ENCODE measurements at regions not wholly inside any gene's neighbourhood (a gene's known extent, or its start where the extent isn't known, plus 50 kb on each side); places are given as distances from the start of the nearest gene placed in this dataset.

DNA sequence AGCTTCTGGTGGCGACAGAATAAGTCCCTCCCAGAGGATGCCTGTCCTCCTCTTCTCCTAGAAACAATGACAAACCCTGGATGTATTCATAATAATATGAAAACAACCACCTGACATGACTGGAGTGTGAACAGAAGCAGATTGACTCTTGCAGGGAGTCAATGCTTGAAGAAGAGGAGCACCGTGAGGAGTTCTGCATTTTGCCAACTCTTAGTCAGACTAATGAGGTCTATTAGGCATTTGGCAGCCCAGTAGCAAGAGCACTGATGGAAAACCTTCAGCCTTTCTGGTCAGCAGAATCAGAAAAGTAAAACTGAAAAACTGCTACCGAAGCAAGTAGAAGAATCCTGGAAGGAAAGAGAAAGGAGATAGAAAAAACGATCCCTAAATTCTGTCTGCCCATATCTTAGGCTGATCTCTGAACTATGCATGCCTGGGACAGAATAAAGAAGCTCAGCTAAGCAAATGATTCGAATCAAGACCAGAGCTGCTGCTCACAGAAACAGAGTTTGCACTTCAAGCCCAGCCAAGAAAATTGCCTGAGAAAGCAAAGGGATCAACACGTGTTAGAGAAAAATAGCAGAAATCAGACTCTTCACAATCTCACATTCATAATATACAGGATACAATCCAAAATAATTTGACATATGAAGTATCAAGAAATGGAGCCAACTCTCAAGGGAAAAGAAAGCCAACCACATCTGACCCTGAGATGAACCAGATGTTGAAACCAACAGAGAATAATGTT lies 69.5 kb upstream of the OSMR start:
- Mint-ChIP-seq H3K27ac (no peak overlapping the region), H3K27me3 (peaks cover 6% of the 10 kb centered on the region), H3K4me3 (no peak overlapping the region), H3K9me3 (ENCODE audit: insufficient read depth) (peaks cover 3% of the 10 kb centered on the region), H3K4me1 (no peaks in the 10 kb centered on the region)
- ChIA-PET CTCF (no interaction called here), POLR2A (no interaction called here)
- H3K79me2 ChIP-seq (ENCODE audit: control insufficient read depth, insufficient read depth, low read length), result no peaks in the 10 kb centered on the region
- H3K4me2 ChIP-seq (replicated peaks; ENCODE audit: low read depth, low read length, poor library complexity, severe bottlenecking), result no peak overlapping the region
- DNase-seq (no peak), ATAC-seq (ENCODE audit: low read depth) (no peak)
- no peak overlapping the region for H2AFZ ChIP-seq (ENCODE audit: insufficient read depth, low read depth, low read length, poor library complexity, severe bottlenecking)
- intact Hi-C loops (cut with micrococcal nuclease), result no loop called here
- 88% methylated on average over 4 of the region's 6 CpGs for WGBS (ENCODE audit: insufficient coverage)
- H3K9me3 ChIP-seq (ENCODE audit: control extremely low read depth in 1 of 3, control insufficient read depth in 2 of 3, insufficient read depth in 1 of 3, low read length in 2 of 3), result no peaks in the 10 kb centered on the region
- H3K27me3 ChIP-seq (replicated peaks in 1 of 4; ENCODE audit: control extremely low read depth in 1 of 4, control insufficient read depth in 3 of 4, insufficient read depth in 4 of 4, low read length in 3 of 4), result no peaks in the 10 kb centered on the region
- TF ChIP-seq, protein P1, sequence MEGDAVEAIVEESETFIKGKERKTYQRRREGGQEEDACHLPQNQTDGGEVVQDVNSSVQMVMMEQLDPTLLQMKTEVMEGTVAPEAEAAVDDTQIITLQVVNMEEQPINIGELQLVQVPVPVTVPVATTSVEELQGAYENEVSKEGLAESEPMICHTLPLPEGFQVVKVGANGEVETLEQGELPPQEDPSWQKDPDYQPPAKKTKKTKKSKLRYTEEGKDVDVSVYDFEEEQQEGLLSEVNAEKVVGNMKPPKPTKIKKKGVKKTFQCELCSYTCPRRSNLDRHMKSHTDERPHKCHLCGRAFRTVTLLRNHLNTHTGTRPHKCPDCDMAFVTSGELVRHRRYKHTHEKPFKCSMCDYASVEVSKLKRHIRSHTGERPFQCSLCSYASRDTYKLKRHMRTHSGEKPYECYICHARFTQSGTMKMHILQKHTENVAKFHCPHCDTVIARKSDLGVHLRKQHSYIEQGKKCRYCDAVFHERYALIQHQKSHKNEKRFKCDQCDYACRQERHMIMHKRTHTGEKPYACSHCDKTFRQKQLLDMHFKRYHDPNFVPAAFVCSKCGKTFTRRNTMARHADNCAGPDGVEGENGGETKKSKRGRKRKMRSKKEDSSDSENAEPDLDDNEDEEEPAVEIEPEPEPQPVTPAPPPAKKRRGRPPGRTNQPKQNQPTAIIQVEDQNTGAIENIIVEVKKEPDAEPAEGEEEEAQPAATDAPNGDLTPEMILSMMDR (IDR thresholded peaks at IDR 0.05), result no peak
- no peak for TF ChIP-seq EZH2 (IDR thresholded peaks at IDR 0.05; ENCODE audit: borderline replicate concordance, insufficient read depth, low read depth, low read length, poor library complexity, severe bottlenecking)
- no peak overlapping the region for H3K27ac ChIP-seq (ENCODE audit: low read length in 2 of 2)
- H3K9ac ChIP-seq (ENCODE audit: low read length), result no peak overlapping the region
- H3K36me3 ChIP-seq (replicated peaks in 1 of 2; ENCODE audit: control extremely low read depth in 1 of 2, control insufficient read depth in 1 of 2, extremely low read depth in 1 of 2, insufficient read depth in 2 of 2, low read length in 1 of 2), result no peaks in the 10 kb centered on the region
- H4K20me1 ChIP-seq (ENCODE audit: control insufficient read depth, insufficient read depth, low read length, poor library complexity, severe bottlenecking), result no peaks in the 10 kb centered on the region
- H3K4me3 ChIP-seq (ENCODE audit: control extremely low read depth in 1 of 5, extremely low read depth in 1 of 5, insufficient read depth in 1 of 5, low read depth in 2 of 5, low read length in 4 of 5), result no peak overlapping the region
- H3K4me1 ChIP-seq (ENCODE audit: control insufficient read depth in 2 of 2, insufficient read depth in 2 of 2, low read length in 2 of 2), result no peaks in the 10 kb centered on the region

DNA sequence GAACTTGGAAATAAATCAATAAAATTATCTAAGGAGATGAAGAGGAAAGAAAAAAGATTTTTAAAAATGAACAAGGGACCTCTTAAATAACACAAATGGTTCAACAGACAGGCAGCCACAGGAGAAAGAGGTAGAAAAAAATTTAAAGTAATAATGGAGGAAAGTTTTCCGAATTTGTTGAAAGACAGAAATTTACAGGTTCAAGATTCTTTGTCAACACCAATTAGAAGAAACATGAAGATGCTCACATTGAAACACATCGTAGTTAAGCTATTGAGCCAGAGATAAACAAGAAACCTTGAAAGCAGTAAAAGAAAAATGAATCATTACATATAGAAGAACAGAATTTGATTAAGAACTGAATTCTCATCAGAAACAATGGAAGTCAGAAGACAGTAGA lies 68.7 kb upstream of the OSMR start:
- TF ChIP-seq, protein P1 (IDR thresholded peaks at IDR 0.05), result no peak
- TF ChIP-seq EZH2 (IDR thresholded peaks at IDR 0.05; ENCODE audit: borderline replicate concordance, insufficient read depth, low read depth, low read length, poor library complexity, severe bottlenecking), result no peak
- H3K27ac ChIP-seq (ENCODE audit: low read length in 2 of 2), result no peak overlapping the region
- no CpG with 5 or more reads among the region's 2 CpGs for WGBS (ENCODE audit: insufficient coverage)
- no peaks in the 10 kb centered on the region for H3K27me3 ChIP-seq (replicated peaks in 1 of 4; ENCODE audit: control extremely low read depth in 1 of 4, control insufficient read depth in 3 of 4, insufficient read depth in 4 of 4, low read length in 3 of 4)
- no peak overlapping the region for H3K4me3 ChIP-seq (ENCODE audit: control extremely low read depth in 1 of 5, extremely low read depth in 1 of 5, insufficient read depth in 1 of 5, low read depth in 2 of 5, low read length in 4 of 5)
- peaks cover 6% of the 10 kb centered on the region for H3K27me3 Mint-ChIP-seq
- H3K9ac ChIP-seq (ENCODE audit: low read length), result no peak overlapping the region
- intact Hi-C loops (cut with micrococcal nuclease), result no loop called here
- no peak overlapping the region for H3K4me2 ChIP-seq (replicated peaks; ENCODE audit: low read depth, low read length, poor library complexity, severe bottlenecking)
- no peaks in the 10 kb centered on the region for H4K20me1 ChIP-seq (ENCODE audit: control insufficient read depth, insufficient read depth, low read length, poor library complexity, severe bottlenecking)
- H3K79me2 ChIP-seq (ENCODE audit: control insufficient read depth, insufficient read depth, low read length), result no peaks in the 10 kb centered on the region
- no peaks in the 10 kb centered on the region for H3K4me1 ChIP-seq (ENCODE audit: control insufficient read depth in 2 of 2, insufficient read depth in 2 of 2, low read length in 2 of 2)
- no peak overlapping the region for H3K27ac Mint-ChIP-seq
- no peaks in the 10 kb centered on the region for H3K36me3 ChIP-seq (replicated peaks in 1 of 2; ENCODE audit: control extremely low read depth in 1 of 2, control insufficient read depth in 1 of 2, extremely low read depth in 1 of 2, insufficient read depth in 2 of 2, low read length in 1 of 2)
- POLR2A ChIA-PET, result no interaction called here
- ATAC-seq (ENCODE audit: low read depth), result no peak
- H2AFZ ChIP-seq (ENCODE audit: insufficient read depth, low read depth, low read length, poor library complexity, severe bottlenecking), result no peak overlapping the region
- no peak for DNase-seq
- CTCF ChIA-PET, result no interaction called here
- H3K9me3 Mint-ChIP-seq (ENCODE audit: insufficient read depth), result peaks cover 3% of the 10 kb centered on the region
- no peaks in the 10 kb centered on the region for H3K9me3 ChIP-seq (ENCODE audit: control extremely low read depth in 1 of 3, control insufficient read depth in 2 of 3, insufficient read depth in 1 of 3, low read length in 2 of 3)
- H3K4me3 Mint-ChIP-seq, result no peak overlapping the region
- H3K4me1 Mint-ChIP-seq, result no peaks in the 10 kb centered on the region
